Gastrocnemius medialis (tissue), 4 donors: ENCODE measurements at regions not wholly inside any gene's neighbourhood (a gene's known extent, or its start where the extent isn't known, plus 50 kb on each side); places are given as distances from the start of the nearest gene placed in this dataset.

ENCODE experiments used
- ATAC-seq, 2 donors: fragments of 150-250 bp; one replicate each; pipeline ENCODE4 v1.9.1; 2016
- DNase-seq, 2 donors: peaks; one replicate each; pipeline ENCODE4 v3.0.0-alpha.2; 2019
- H3K27ac ChIP-seq, 4 donors: fragments of 200-600 bp; sonication (generic); 1 replicate in 1 of 4; 2 replicates in 3 of 4; pipeline ENCODE4 v1.5.1; 2016 to 2018; ENCODE audit warnings: mild to moderate bottlenecking in 2 of 4, moderate library complexity in 1 of 4
- H3K27me3 ChIP-seq, 3 donors: fragments of 200-600 bp; sonication (generic) in 2 of 3; 1 replicate in 1 of 3; 2 replicates in 2 of 3; pipeline versions ENCODE4 v1.5.1 to v1.6.0; 2016 to 2019; ENCODE audit warnings: mild to moderate bottlenecking in 1 of 3, moderate library complexity in 1 of 3
- H3K36me3 ChIP-seq, 2 donors: fragments of 200-600 bp; sonication (generic) in 1 of 2; one replicate each; pipeline ENCODE4 v1.5.1; 2017 to 2018
- H3K4me1 ChIP-seq, 2 donors: fragments of 200-600 bp; sonication (generic) in 1 of 2; one replicate each; pipeline ENCODE4 v1.5.1; 2016 to 2017; ENCODE audit warnings: mild to moderate bottlenecking in 2 of 2
- H3K4me3 ChIP-seq, 4 donors: fragments of 200-600 bp; sonication (generic) in 3 of 4; 1 replicate in 1 of 4; 2 replicates in 3 of 4; pipeline ENCODE4 v1.5.1; 2016 to 2019; ENCODE audit warnings: mild to moderate bottlenecking in 2 of 4
- H3K9me3 ChIP-seq, 3 donors: fragments of 200-600 bp; sonication (generic) in 2 of 3; 1 replicate in 1 of 3; 2 replicates in 2 of 3; pipeline ENCODE4 v1.5.1; 2016 to 2019
- CTCF ChIP-seq, 5 experiments: fragments of 450-650 bp in 3 of 5; fragments of 200-600 bp in 2 of 5; sonication (generic) in 2 of 5; IDR thresholded peaks in 4 of 5; conservative IDR thresholded peaks in 1 of 5; 1 replicate in 4 of 5; 2 replicates in 1 of 5; pipeline ENCODE4 v1.5.1; 2016 to 2019; ENCODE audit warnings: antibody characterized with exemption in 5 of 5, mild to moderate bottlenecking in 3 of 5, moderate library complexity in 3 of 5
- POLR2A ChIP-seq, 2 donors: fragments of 450-650 bp; IDR thresholded peaks; one replicate each; pipeline ENCODE4 v1.6.1; 2017; ENCODE audit warnings: antibody characterized with exemption in 2 of 2, mild to moderate bottlenecking in 2 of 2, moderate library complexity in 2 of 2
- in situ Hi-C, 4 donors: fragments of 200-750 bp; cut with MboI; loops; one replicate each; pipeline versions ENCODE4 v1.15.0 to v1.8.0; 2017; ENCODE audit warnings: low sequenced_read_pairs in 4 of 4
- intact Hi-C: fragments of 100-400 bp; cut with DNase I; formaldehyde crosslinking; loops from one replicate; pipeline ENCODE4 v1.15.1; 2023; ENCODE audit warnings: low total_unique reads

DNA sequence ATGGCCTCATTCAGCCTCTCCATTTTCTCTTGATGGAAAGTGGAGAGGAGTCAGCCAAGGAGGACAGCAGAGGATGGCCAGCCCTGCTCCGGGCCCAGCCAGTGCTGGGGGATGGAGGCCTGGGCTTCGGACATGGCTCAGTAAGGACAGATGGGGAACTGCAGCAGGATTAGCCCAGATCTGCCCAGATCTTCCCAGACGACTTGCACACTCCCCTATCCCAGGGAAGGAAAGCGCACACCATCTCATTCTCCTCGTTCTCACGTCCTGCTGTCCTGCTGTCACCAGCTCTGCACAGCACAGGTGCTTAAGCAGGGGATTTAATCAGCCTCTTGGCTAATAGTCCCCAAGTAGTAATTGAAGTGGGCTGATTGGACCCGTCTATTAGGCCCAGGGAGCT lies 100.2 kb upstream of the SDK2 start:
- intact Hi-C loops (loop anchor here (10.0 kb wide), 1 partner anchor 60 kb away; no protein-coding TSS in a partner anchor), in situ Hi-C loops (no loop called here)
- Histone ChIP-seq H3K27ac (no peak overlapping the region), H3K4me1 (no peaks in the 10 kb centered on the region), H3K9me3 (no peaks in the 10 kb centered on the region), H3K36me3 (no peaks in the 10 kb centered on the region), H3K27me3 (peaks cover 5 to 22% (median 6%) of the 10 kb centered on the region in 3 donors), H3K4me3 (no peak overlapping the region)
- ATAC-seq (no peak), DNase-seq (no peak)
- TF ChIP-seq CTCF (IDR thresholded peaks at IDR 0.05 in 4 of 5, conservative IDR thresholded peaks at IDR 0.05 in 1 of 5) = no peak
- no peak for TF ChIP-seq POLR2A (IDR thresholded peaks at IDR 0.05)

GRCh38 chr17:73746314-73747073 lies 102.2 kb upstream of the SDK2 start:
- H3K27ac ChIP-seq = no peak overlapping the region
- intact Hi-C loops = loop anchor here (10.0 kb wide), 1 partner anchor 62 kb away; no protein-coding TSS in a partner anchor
- in situ Hi-C loops = no loop called here
- peaks cover 5 to 6% (median 6%) of the 10 kb centered on the region in 3 donors for H3K27me3 ChIP-seq
- ATAC-seq (no peak), DNase-seq (no peak)
- H3K4me3 ChIP-seq = no peak overlapping the region
- TF ChIP-seq CTCF (IDR thresholded peaks at IDR 0.05 in 4 of 5, conservative IDR thresholded peaks at IDR 0.05 in 1 of 5) (no peak), POLR2A (IDR thresholded peaks at IDR 0.05) (no peak)
- H3K36me3 ChIP-seq = no peaks in the 10 kb centered on the region
- no peaks in the 10 kb centered on the region for H3K4me1 ChIP-seq
- no peaks in the 10 kb centered on the region for H3K9me3 ChIP-seq

DNA sequence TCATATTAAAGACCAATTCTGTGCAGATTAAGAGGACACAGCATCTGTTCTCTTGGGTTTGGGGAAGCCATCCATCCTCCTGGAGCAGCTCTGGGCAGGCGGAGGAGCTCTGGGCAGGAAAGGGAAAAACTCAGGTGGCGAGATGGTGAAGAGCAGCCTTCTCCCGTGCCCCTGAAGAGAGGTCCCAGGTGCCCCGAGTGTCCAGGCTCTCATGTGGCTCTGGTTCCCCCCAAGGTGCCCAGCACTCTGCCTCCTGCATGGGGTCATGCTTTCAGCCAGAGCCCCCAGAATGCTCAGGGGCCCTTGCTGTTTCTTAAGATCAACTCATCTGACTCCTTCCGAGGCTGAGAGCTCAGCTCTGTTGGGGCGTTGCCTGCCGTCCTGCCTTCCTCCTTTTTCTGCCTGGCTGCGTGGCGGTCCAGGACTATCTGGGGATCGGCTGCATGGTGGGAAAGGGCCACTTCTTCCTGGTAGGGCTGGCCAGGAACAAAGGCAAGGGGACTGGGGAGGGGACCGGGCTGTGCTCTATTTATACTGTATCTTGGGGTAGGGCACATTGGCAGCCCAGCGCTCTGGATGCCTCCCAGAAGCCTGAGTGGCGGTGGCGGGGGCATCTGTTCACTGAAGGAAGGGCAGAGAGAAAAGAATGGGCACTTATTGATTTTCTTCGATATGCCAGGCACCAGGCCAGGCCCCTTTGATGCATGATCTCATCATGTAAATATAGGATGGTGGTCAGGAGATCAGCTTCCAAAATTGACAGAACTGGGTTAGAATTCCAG lies 103.2 kb upstream of the SDK2 start:
- Histone ChIP-seq H3K27me3 (peaks cover 0 to 6% (median 5%) of the 10 kb centered on the region in 3 donors), H3K9me3 (no peaks in the 10 kb centered on the region), H3K4me1 (no peaks in the 10 kb centered on the region), H3K27ac (no peak overlapping the region), H3K4me3 (no peak overlapping the region), H3K36me3 (no peaks in the 10 kb centered on the region)
- intact Hi-C loops (loop anchor here (10.0 kb wide), 1 partner anchor 63 kb away; no protein-coding TSS in a partner anchor), in situ Hi-C loops (no loop called here)
- no peak for TF ChIP-seq CTCF (IDR thresholded peaks at IDR 0.05 in 4 of 5, conservative IDR thresholded peaks at IDR 0.05 in 1 of 5)
- no peak for TF ChIP-seq POLR2A (IDR thresholded peaks at IDR 0.05)
- DNase-seq (no peak), ATAC-seq (no peak)

DNA sequence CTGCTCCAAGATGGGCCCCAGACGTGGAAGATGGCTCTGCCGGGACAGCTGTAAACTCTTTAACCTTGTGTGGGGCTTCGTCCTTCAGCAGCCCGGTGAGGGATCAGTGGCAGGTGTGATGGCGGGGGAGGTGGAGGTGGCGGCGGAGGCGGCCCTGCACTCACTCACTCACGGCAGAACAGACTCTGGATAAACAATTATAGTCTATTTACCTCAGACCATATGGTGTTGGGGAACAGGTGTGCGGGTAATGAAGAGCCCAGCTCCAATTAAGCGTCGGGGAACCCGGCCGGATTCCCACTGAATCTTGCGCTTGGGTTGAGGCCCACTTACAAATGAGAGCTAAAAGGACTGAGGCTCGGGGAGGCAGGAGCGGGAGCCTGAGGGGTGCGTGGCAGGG lies 104.3 kb upstream of the SDK2 start:
- Histone ChIP-seq H3K27ac (no peak overlapping the region), H3K4me3 (no peak overlapping the region), H3K9me3 (no peaks in the 10 kb centered on the region), H3K36me3 (no peaks in the 10 kb centered on the region), H3K4me1 (no peaks in the 10 kb centered on the region), H3K27me3 (peaks cover 0 to 6% (median 0%) of the 10 kb centered on the region in 3 donors)
- DNase-seq (no peak), ATAC-seq (no peak)
- TF ChIP-seq POLR2A (IDR thresholded peaks at IDR 0.05) (no peak), CTCF (IDR thresholded peaks at IDR 0.05 in 4 of 5, conservative IDR thresholded peaks at IDR 0.05 in 1 of 5) (no peak)
- intact Hi-C loops = loop anchor here (10.0 kb wide), 1 partner anchor 64 kb away; no protein-coding TSS in a partner anchor
- in situ Hi-C loops = no loop called here
